ENCODE measurements at regions not wholly inside any gene's neighbourhood (a gene's known extent, or its start where the extent isn't known, plus 50 kb on each side); places are given as distances from the start of the nearest gene placed in this dataset.

DNA sequence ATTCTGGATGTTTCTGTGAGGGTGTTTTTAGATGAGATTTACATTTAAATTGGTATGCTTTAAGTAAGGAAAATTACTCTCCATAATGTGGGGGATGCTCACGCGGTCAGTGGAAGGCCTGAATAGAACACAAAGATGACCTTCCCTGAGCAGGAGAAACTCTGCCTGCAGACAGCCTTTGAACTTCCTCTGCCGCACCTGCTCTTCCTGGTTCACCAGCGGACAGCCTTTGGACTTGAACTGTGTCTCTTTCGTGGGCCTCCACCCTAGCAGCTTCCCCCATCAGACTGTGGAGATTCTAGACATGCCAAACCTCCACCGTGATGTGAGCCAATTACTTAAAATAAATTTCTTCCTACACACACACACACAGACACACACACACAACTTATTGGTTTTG is 210.7 kb downstream of the EFCAB11 start:
- no peaks in the 10 kb centered on the region for H4K20me1 ChIP-seq (ENCODE audit: insufficient read depth, low read length)
- H3K9ac ChIP-seq (ENCODE audit: insufficient read depth, low read length, poor library complexity, severe bottlenecking): no peak overlapping the region
- Mint-ChIP-seq H3K4me1 (peaks cover 12% of the 10 kb centered on the region), H3K4me3 (no peak overlapping the region), H3K36me3 (no peaks in the 10 kb centered on the region), H3K27me3 (ENCODE audit: low read depth in 3 of 3) (no peaks in the 10 kb centered on the region), H3K9me3 (peaks cover 14 to 39% (median 30%) of the 10 kb centered on the region in 7 donors), H3K27ac (peak overlapping the region in 3 of 7 donors; percentile 10 to 72 (median 55))
- H3K36me3 ChIP-seq (replicated peaks in 1 of 2; ENCODE audit: control insufficient read depth in 1 of 2, insufficient read depth in 2 of 2, low read length in 2 of 2): no peaks in the 10 kb centered on the region
- 89% methylated on average over 4 of the region's 6 CpGs for WGBS (ENCODE audit: insufficient coverage)
- no peak overlapping the region for H3K27ac ChIP-seq (ENCODE audit: low read depth in 1 of 2, low read length in 2 of 2)
- no peaks in the 10 kb centered on the region for H3K79me2 ChIP-seq (ENCODE audit: insufficient read depth, low read length)
- H3K9me3 ChIP-seq (replicated peaks in 1 of 2; ENCODE audit: control insufficient read depth in 1 of 2, insufficient read depth in 1 of 2, low read length in 2 of 2): peaks cover 7 to 24% of the 10 kb centered on the region in 2 donors
- no peaks in the 10 kb centered on the region for H3K27me3 ChIP-seq (ENCODE audit: control insufficient read depth in 2 of 2, insufficient read depth in 2 of 2, low read length in 2 of 2)
- intact Hi-C loops (cut with micrococcal nuclease): no loop called here
- H3K4me1 ChIP-seq (ENCODE audit: control insufficient read depth in 1 of 2, insufficient read depth in 2 of 2, low read length in 2 of 2): peaks cover 5 to 6% of the 10 kb centered on the region in 2 donors
- TF ChIP-seq, protein P1, sequence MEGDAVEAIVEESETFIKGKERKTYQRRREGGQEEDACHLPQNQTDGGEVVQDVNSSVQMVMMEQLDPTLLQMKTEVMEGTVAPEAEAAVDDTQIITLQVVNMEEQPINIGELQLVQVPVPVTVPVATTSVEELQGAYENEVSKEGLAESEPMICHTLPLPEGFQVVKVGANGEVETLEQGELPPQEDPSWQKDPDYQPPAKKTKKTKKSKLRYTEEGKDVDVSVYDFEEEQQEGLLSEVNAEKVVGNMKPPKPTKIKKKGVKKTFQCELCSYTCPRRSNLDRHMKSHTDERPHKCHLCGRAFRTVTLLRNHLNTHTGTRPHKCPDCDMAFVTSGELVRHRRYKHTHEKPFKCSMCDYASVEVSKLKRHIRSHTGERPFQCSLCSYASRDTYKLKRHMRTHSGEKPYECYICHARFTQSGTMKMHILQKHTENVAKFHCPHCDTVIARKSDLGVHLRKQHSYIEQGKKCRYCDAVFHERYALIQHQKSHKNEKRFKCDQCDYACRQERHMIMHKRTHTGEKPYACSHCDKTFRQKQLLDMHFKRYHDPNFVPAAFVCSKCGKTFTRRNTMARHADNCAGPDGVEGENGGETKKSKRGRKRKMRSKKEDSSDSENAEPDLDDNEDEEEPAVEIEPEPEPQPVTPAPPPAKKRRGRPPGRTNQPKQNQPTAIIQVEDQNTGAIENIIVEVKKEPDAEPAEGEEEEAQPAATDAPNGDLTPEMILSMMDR (IDR thresholded peaks at IDR 0.05): no peak
- H2AFZ ChIP-seq (ENCODE audit: insufficient read depth, low read depth, low read length, poor library complexity, severe bottlenecking): no peak overlapping the region
- H3K4me3 ChIP-seq (replicated peaks in 1 of 3; ENCODE audit: low read depth in 2 of 3, low read length in 3 of 3): no peak overlapping the region
- H3K4me2 ChIP-seq (replicated peaks; ENCODE audit: extremely low read depth, low read length, poor library complexity, severe bottlenecking): no peak overlapping the region
- DNase-seq: no peak

DNA sequence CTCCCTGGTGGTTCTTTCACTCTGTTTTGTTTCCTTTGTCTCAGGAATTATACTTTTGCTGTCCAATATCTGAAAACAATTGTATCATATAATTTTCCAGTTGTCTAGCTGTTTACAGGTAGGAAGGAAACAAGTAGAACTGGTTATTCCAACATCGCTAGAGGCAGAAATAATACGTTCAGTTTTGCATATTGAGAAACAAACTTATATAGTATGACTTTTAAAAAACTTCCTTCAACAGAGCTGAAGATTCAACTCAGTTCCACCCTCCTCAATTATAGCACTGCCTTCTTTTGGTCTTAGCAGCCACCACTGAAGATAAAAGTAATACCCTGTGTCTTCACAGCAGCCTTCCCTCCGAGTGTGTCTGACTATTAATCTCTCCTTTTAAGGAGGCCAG is 214.3 kb downstream of the EFCAB11 start:
- Histone ChIP-seq H3K36me3 (replicated peaks in 1 of 2; ENCODE audit: control insufficient read depth in 1 of 2, insufficient read depth in 2 of 2, low read length in 2 of 2) (no peaks in the 10 kb centered on the region), H3K9ac (ENCODE audit: insufficient read depth, low read length, poor library complexity, severe bottlenecking) (no peak overlapping the region), H3K4me1 (ENCODE audit: control insufficient read depth in 1 of 2, insufficient read depth in 2 of 2, low read length in 2 of 2) (peaks cover 15% of the 10 kb centered on the region in 2 donors), H3K27me3 (ENCODE audit: control insufficient read depth in 2 of 2, insufficient read depth in 2 of 2, low read length in 2 of 2) (no peaks in the 10 kb centered on the region), H3K4me3 (replicated peaks in 1 of 3; ENCODE audit: low read depth in 2 of 3, low read length in 3 of 3) (no peak overlapping the region), H2AFZ (ENCODE audit: insufficient read depth, low read depth, low read length, poor library complexity, severe bottlenecking) (no peak overlapping the region), H3K27ac (ENCODE audit: low read depth in 1 of 2, low read length in 2 of 2) (no peak overlapping the region), H4K20me1 (ENCODE audit: insufficient read depth, low read length) (no peaks in the 10 kb centered on the region), H3K79me2 (ENCODE audit: insufficient read depth, low read length) (no peaks in the 10 kb centered on the region), H3K9me3 (replicated peaks in 1 of 2; ENCODE audit: control insufficient read depth in 1 of 2, insufficient read depth in 1 of 2, low read length in 2 of 2) (peaks cover 0 to 16% of the 10 kb centered on the region in 2 donors), H3K4me2 (replicated peaks; ENCODE audit: extremely low read depth, low read length, poor library complexity, severe bottlenecking) (no peak overlapping the region)
- intact Hi-C loops (cut with micrococcal nuclease): no loop called here
- Mint-ChIP-seq H3K27ac (no peak overlapping the region), H3K27me3 (ENCODE audit: low read depth in 3 of 3) (peaks cover 0 to 2% (median 0%) of the 10 kb centered on the region in 3 donors), H3K9me3 (peaks cover 4 to 28% (median 17%) of the 10 kb centered on the region in 7 donors), H3K4me3 (no peak overlapping the region), H3K36me3 (no peaks in the 10 kb centered on the region), H3K4me1 (peaks cover 21% of the 10 kb centered on the region)
- WGBS (ENCODE audit: insufficient coverage): 100% methylated on average over 1 of the region's 3 CpGs
- TF ChIP-seq, protein P1 (IDR thresholded peaks at IDR 0.05): no peak
- DNase-seq: no peak
